T follicular helper cell (primary cell): ENCODE measurements at regions not wholly inside any gene's neighbourhood (a gene's known extent, or its start where the extent isn't known, plus 50 kb on each side); places are given as distances from the start of the nearest gene placed in this dataset.
"Not testable (repeated sequence)": the region's sequence is repeated elsewhere in the genome, so short reads cannot be mapped to it uniquely, and the experiment has no call there.

Experiments
- DNase-seq: peaks from one replicate; pipeline ENCODE4 v3.0.0-alpha.2; 2020; ENCODE audit warnings: low read depth

- DNase-seq = not testable (repeated sequence)
These were observed 85.1 kb upstream of the MAP4 start for GRCh38 chr3:48101301-48101650.

GRCh38 chr3:48092270-48092669 is 76.1 kb upstream of the MAP4 start:
- no peak for DNase-seq

- DNase-seq = no peak
These were observed 74.1 kb upstream of the MAP4 start for GRCh38 chr3:48090166-48090939.

- DNase-seq = peak; percentile 89
These were observed 72.7 kb upstream of the MAP4 start for GRCh38 chr3:48088749-48089466.

GRCh38 chr3:48088056-48088748 is 72.0 kb upstream of the MAP4 start:
- no peak for DNase-seq

- no peak for DNase-seq
These were observed 70.5 kb upstream of the MAP4 start for GRCh38 chr3:48086705-48087104.

- DNase-seq = no peak
These were observed 68.7 kb upstream of the MAP4 start for GRCh38 chr3:48084929-48085328.

- DNase-seq = no peak
These were observed 68.0 kb upstream of the MAP4 start for GRCh38 chr3:48084170-48084569.

GRCh38 chr3:48082580-48083184 is 66.5 kb upstream of the MAP4 start:
- no peak for DNase-seq

- DNase-seq = no peak
These were observed 61.6 kb upstream of the MAP4 start for GRCh38 chr3:48077815-48078214.

- DNase-seq = no peak
These were observed 53.8 kb upstream of the MAP4 start for GRCh38 chr3:48070030-48070429.

- no peak for DNase-seq
These were observed 53.1 kb upstream of the MAP4 start for GRCh38 chr3:48069339-48069738.

- DNase-seq = no peak
These were observed 52.7 kb upstream of the MAP4 start for GRCh38 chr3:48068886-48069285.

- not testable (repeated sequence) for DNase-seq
These were observed 52.1 kb upstream of the MAP4 start for GRCh38 chr3:48068320-48068719.

- DNase-seq = no peak
These were observed 51.1 kb upstream of the MAP4 start for GRCh38 chr3:48067271-48067670.
